Loucy (cell line): ENCODE measurements at regions not wholly inside any gene's neighbourhood (a gene's known extent, or its start where the extent isn't known, plus 50 kb on each side); places are given as distances from the start of the nearest gene placed in this dataset.

ENCODE experiments used
- H2AFZ ChIP-seq: fragments of 200-600 bp; sonication (generic); 2 replicates; pipeline ENCODE4 v1.6.0; 2016; ENCODE audit warnings: antibody characterized with exemption, mild to moderate bottlenecking, low read length, moderate library complexity
- H3F3A ChIP-seq: fragments of 200-600 bp; 2 replicates; pipeline ENCODE4 v1.6.0; 2016; ENCODE audit warnings: antibody characterized with exemption, low read depth, mild to moderate bottlenecking
- H3K27me3 ChIP-seq: fragments of 200-600 bp; sonication (generic); 2 replicates; pipeline ENCODE4 v1.6.1; 2014; ENCODE audit warnings: low read length, mild to moderate bottlenecking; ENCODE audit not compliant: insufficient read depth, poor library complexity, severe bottlenecking
- H3K36me3 ChIP-seq: fragments of 200-600 bp; sonication (generic); 2 replicates; pipeline ENCODE4 v1.6.1; 2016; ENCODE audit warnings: low read length; ENCODE audit not compliant: insufficient read depth
- H3K4me1 ChIP-seq: fragments of 200-600 bp; sonication (generic); 2 replicates; pipeline ENCODE4 v1.5.1; 2014; ENCODE audit warnings: low read length, mild to moderate bottlenecking; ENCODE audit not compliant: insufficient read depth, poor library complexity, severe bottlenecking
- H3K4me2 ChIP-seq: fragments of 200-600 bp; sonication (generic); 2 replicates; pipeline ENCODE4 v1.6.0; 2014; ENCODE audit warnings: antibody characterized with exemption, low read length, low read depth, mild to moderate bottlenecking; ENCODE audit not compliant: poor library complexity, severe bottlenecking
- H3K4me3 ChIP-seq: fragments of 200-600 bp; sonication (generic); 2 replicates; pipeline ENCODE4 v1.5.1; 2014; ENCODE audit warnings: low read length, mild to moderate bottlenecking, mixed read lengths; ENCODE audit not compliant: poor library complexity, severe bottlenecking
- H3K79me2 ChIP-seq: fragments of 200-600 bp; sonication (generic); 2 replicates; pipeline ENCODE4 v1.6.1; 2014; ENCODE audit warnings: low read length; ENCODE audit not compliant: insufficient read depth
- H3K9ac ChIP-seq: fragments of 200-600 bp; sonication (generic); 2 replicates; pipeline ENCODE4 v1.6.0; 2014; ENCODE audit warnings: mild to moderate bottlenecking, low read depth, low read length, moderate library complexity; ENCODE audit not compliant: poor library complexity, severe bottlenecking
- H3K9me2 ChIP-seq: fragments of 200-600 bp; sonication (generic); replicated peaks from 2 replicates; pipeline ENCODE4 v1.6.1; 2016; ENCODE audit warnings: low read depth, low read length, mixed read lengths
- H3K9me3 ChIP-seq: fragments of 200-600 bp; sonication (generic); 2 replicates; pipeline ENCODE4 v1.6.1; 2014; ENCODE audit warnings: mild to moderate bottlenecking, antibody characterized with exemption, low read length, low read depth; ENCODE audit not compliant: insufficient read depth
- H4K20me1 ChIP-seq: fragments of 200-600 bp; sonication (generic); 2 replicates; pipeline ENCODE4 v1.6.0; 2014; ENCODE audit warnings: antibody characterized with exemption, low read length, mild to moderate bottlenecking; ENCODE audit not compliant: insufficient read depth, poor library complexity, severe bottlenecking
- EZH2phosphoT487 ChIP-seq: fragments of 200-600 bp; IDR thresholded peaks from 2 replicates; pipeline ENCODE4 v1.6.1; 2018; ENCODE audit warnings: antibody characterized with exemption, mild to moderate bottlenecking, moderate library complexity, borderline replicate concordance
- TF ChIP-seq, protein P1 (sequence below): fragments of 200-600 bp; sonication (generic); conservative IDR thresholded peaks from 2 replicates; pipeline ENCODE4 v1.5.1; 2014; ENCODE audit warnings: mild to moderate bottlenecking, antibody characterized with exemption, low read length

DNA sequence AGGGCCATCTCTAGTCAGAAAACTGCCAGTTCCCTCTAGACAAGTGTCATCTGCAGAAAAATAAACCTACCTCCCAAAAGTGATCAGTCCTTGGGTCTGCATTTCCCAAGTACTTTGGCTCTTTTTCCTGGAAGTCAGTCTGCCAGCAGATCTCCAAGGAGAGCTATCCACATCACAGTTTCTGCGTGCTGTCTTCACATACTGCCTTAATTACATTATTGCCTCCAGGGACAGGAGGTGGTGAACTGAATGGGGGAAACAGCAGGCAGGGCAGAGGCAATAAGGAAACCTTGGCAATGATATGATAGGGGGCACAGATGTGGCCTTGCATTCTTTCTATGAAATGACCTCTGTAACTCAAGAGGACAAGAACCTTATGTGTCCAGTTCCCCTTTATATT is 105.9 kb upstream of the SIX2 start:
- Histone ChIP-seq H3K36me3 (no peaks in the 10 kb centered on the region), H3K4me2 (no peak overlapping the region), H3K4me3 (no peak overlapping the region), H3K9ac (no peak overlapping the region), H3K4me1 (no peaks in the 10 kb centered on the region), H3K9me3 (no peaks in the 10 kb centered on the region), H3F3A (no peaks in the 10 kb centered on the region), H3K27me3 (no peaks in the 10 kb centered on the region), H3K79me2 (no peaks in the 10 kb centered on the region), H3K9me2 (no peaks in the 10 kb centered on the region), H2AFZ (no peak overlapping the region), H4K20me1 (no peaks in the 10 kb centered on the region)
- TF ChIP-seq EZH2phosphoT487 = no peak
- TF ChIP-seq, protein P1, sequence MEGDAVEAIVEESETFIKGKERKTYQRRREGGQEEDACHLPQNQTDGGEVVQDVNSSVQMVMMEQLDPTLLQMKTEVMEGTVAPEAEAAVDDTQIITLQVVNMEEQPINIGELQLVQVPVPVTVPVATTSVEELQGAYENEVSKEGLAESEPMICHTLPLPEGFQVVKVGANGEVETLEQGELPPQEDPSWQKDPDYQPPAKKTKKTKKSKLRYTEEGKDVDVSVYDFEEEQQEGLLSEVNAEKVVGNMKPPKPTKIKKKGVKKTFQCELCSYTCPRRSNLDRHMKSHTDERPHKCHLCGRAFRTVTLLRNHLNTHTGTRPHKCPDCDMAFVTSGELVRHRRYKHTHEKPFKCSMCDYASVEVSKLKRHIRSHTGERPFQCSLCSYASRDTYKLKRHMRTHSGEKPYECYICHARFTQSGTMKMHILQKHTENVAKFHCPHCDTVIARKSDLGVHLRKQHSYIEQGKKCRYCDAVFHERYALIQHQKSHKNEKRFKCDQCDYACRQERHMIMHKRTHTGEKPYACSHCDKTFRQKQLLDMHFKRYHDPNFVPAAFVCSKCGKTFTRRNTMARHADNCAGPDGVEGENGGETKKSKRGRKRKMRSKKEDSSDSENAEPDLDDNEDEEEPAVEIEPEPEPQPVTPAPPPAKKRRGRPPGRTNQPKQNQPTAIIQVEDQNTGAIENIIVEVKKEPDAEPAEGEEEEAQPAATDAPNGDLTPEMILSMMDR = no peak

- no peak overlapping the region for H3K4me2 ChIP-seq
- H3K27me3 ChIP-seq = no peaks in the 10 kb centered on the region
- H2AFZ ChIP-seq = no peak overlapping the region
- H3K36me3 ChIP-seq = no peaks in the 10 kb centered on the region
- H4K20me1 ChIP-seq = no peaks in the 10 kb centered on the region
- H3K4me3 ChIP-seq = no peak overlapping the region
- H3K9me2 ChIP-seq = no peaks in the 10 kb centered on the region
- no peaks in the 10 kb centered on the region for H3K9me3 ChIP-seq
- no peaks in the 10 kb centered on the region for H3F3A ChIP-seq
- TF ChIP-seq EZH2phosphoT487 = no peak
- TF ChIP-seq, protein P1 = no peak
- no peaks in the 10 kb centered on the region for H3K79me2 ChIP-seq
- H3K9ac ChIP-seq = no peak overlapping the region
- no peaks in the 10 kb centered on the region for H3K4me1 ChIP-seq
These were observed 105.1 kb upstream of the SIX2 start for GRCh38 chr2:45114221-45114955.

DNA sequence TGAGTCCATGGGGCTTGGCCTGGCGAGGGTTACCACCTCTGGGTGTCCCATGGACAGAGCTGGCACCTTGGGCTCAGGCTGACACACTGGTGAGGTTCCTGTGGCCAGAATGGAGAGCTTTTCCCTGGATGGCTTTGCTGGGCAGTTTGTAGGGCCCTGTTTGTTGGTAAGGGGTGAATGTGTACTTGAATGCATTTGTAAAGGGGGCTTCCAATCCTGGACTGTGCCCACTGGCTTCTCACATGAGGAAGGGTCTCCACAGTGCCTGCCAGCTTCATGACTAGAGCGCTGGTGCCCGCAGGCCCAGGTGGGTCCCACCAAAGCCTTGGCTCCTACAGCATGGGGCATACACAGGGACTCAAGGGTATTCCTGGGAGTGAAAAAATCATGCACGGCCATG is 103.5 kb upstream of the SIX2 start:
- Histone ChIP-seq H3K79me2 (no peaks in the 10 kb centered on the region), H2AFZ (no peak overlapping the region), H3K4me1 (no peaks in the 10 kb centered on the region), H3K36me3 (no peaks in the 10 kb centered on the region), H3K9me2 (no peaks in the 10 kb centered on the region), H3F3A (no peaks in the 10 kb centered on the region), H3K9ac (no peak overlapping the region), H4K20me1 (no peaks in the 10 kb centered on the region), H3K9me3 (no peaks in the 10 kb centered on the region), H3K4me2 (no peak overlapping the region), H3K4me3 (no peak overlapping the region), H3K27me3 (no peaks in the 10 kb centered on the region)
- TF ChIP-seq, protein P1 = no peak
- TF ChIP-seq EZH2phosphoT487 = no peak
